ENCODE measurements at regions not wholly inside any gene's neighbourhood (a gene's known extent, or its start where the extent isn't known, plus 50 kb on each side); places are given as distances from the start of the nearest gene placed in this dataset.

- no peak overlapping the region for H3K4me3 ChIP-seq (ENCODE audit: low read depth, low read length)
- TF ChIP-seq, protein P1, sequence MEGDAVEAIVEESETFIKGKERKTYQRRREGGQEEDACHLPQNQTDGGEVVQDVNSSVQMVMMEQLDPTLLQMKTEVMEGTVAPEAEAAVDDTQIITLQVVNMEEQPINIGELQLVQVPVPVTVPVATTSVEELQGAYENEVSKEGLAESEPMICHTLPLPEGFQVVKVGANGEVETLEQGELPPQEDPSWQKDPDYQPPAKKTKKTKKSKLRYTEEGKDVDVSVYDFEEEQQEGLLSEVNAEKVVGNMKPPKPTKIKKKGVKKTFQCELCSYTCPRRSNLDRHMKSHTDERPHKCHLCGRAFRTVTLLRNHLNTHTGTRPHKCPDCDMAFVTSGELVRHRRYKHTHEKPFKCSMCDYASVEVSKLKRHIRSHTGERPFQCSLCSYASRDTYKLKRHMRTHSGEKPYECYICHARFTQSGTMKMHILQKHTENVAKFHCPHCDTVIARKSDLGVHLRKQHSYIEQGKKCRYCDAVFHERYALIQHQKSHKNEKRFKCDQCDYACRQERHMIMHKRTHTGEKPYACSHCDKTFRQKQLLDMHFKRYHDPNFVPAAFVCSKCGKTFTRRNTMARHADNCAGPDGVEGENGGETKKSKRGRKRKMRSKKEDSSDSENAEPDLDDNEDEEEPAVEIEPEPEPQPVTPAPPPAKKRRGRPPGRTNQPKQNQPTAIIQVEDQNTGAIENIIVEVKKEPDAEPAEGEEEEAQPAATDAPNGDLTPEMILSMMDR (conservative IDR thresholded peaks at IDR 0.05; ENCODE audit: low read depth, low read length), result no peak
- no peak for DNase-seq (ENCODE audit: low read depth)
Measured at GRCh38 chr1:81498471-81499462, 302.0 kb upstream of the ADGRL2 start.

GRCh38 chr1:81496349-81496748 is 304.4 kb upstream of the ADGRL2 start:
- TF ChIP-seq, protein P1 (conservative IDR thresholded peaks at IDR 0.05; ENCODE audit: low read depth, low read length), result no peak
- no peak overlapping the region for H3K4me3 ChIP-seq (ENCODE audit: low read depth, low read length)
- DNase-seq (ENCODE audit: low read depth), result no peak

GRCh38 chr1:81493102-81493869 is 307.4 kb upstream of the ADGRL2 start:
- DNase-seq (ENCODE audit: low read depth), result no peak
- no peak overlapping the region for H3K4me3 ChIP-seq (ENCODE audit: low read depth, low read length)
- TF ChIP-seq, protein P1 (conservative IDR thresholded peaks at IDR 0.05; ENCODE audit: low read depth, low read length), result no peak

GRCh38 chr1:81492628-81493027 is 308.1 kb upstream of the ADGRL2 start:
- TF ChIP-seq, protein P1 (conservative IDR thresholded peaks at IDR 0.05; ENCODE audit: low read depth, low read length), result no peak
- DNase-seq (ENCODE audit: low read depth), result no peak
- H3K4me3 ChIP-seq (ENCODE audit: low read depth, low read length), result no peak overlapping the region

- TF ChIP-seq, protein P1 (conservative IDR thresholded peaks at IDR 0.05; ENCODE audit: low read depth, low read length), result no peak
- no peak overlapping the region for H3K4me3 ChIP-seq (ENCODE audit: low read depth, low read length)
- DNase-seq (ENCODE audit: low read depth), result no peak
Measured at GRCh38 chr1:81490614-81491013, 310.1 kb upstream of the ADGRL2 start.

GRCh38 chr1:81489372-81489934 is 311.3 kb upstream of the ADGRL2 start:
- TF ChIP-seq, protein P1 (conservative IDR thresholded peaks at IDR 0.05; ENCODE audit: low read depth, low read length), result no peak
- no peak overlapping the region for H3K4me3 ChIP-seq (ENCODE audit: low read depth, low read length)
- no peak for DNase-seq (ENCODE audit: low read depth)

Data from epithelial cell of proximal tubule (primary cell).